ENCODE measurements at regions not wholly inside any gene's neighbourhood (a gene's known extent, or its start where the extent isn't known, plus 50 kb on each side); places are given as distances from the start of the nearest gene placed in this dataset.

DNA sequence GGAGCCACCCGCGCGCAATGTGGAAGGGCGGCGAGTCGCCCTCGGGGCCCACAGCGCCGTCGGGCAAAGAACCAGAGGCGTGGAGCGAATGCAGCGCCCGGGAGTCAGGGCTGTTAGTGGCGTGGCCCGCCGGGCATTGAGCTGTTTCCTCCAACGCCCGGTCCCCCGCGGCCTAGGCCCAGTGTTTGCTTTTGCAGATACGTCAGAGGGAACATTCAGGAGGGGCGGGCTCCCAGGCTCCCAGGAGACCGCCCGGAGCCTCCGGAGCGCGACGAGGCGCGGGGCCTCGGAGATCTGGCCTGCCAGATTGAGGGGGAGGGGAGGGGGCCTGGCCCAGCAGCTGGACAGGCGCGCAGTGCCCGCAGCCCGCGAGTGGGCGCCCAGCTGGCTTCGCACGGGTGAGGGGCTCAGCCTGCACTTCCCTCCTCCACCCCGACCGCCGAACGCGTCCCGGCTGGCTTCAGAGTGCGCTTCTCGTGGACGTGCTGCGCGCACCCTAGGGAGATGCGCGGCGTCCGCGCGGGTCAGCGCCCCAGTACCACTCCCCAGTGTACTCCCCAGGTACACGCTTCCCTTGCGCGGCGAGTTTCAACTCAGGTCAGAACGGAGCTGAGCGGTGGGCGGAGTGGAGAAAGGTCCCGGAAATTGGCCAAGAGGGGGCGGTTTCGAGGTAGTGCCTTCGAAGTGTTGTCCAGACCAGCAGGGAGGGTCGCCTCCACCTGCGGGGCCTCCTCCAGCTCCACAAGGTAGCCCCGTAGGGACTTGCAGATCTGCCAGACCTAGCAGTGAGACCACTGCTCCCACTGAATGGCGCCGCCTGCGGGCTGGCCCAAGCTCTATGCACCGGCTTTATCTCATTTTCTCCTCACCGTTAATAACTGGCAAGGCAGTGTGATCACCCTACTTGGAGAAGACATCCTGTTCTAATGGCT is 130.4 kb downstream of the TMEM174 start:
- TF ChIP-seq, protein P1, sequence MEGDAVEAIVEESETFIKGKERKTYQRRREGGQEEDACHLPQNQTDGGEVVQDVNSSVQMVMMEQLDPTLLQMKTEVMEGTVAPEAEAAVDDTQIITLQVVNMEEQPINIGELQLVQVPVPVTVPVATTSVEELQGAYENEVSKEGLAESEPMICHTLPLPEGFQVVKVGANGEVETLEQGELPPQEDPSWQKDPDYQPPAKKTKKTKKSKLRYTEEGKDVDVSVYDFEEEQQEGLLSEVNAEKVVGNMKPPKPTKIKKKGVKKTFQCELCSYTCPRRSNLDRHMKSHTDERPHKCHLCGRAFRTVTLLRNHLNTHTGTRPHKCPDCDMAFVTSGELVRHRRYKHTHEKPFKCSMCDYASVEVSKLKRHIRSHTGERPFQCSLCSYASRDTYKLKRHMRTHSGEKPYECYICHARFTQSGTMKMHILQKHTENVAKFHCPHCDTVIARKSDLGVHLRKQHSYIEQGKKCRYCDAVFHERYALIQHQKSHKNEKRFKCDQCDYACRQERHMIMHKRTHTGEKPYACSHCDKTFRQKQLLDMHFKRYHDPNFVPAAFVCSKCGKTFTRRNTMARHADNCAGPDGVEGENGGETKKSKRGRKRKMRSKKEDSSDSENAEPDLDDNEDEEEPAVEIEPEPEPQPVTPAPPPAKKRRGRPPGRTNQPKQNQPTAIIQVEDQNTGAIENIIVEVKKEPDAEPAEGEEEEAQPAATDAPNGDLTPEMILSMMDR (IDR thresholded peaks at IDR 0.05): no peak
- no peak for TF ChIP-seq ZFX (IDR thresholded peaks at IDR 0.05; ENCODE audit: borderline replicate concordance)

Data from 22Rv1 (cell line).